NOMO-1 treated with DMSO at 0.1 percent for 48 hours (cell line): ENCODE measurements at regions not wholly inside any gene's neighbourhood (a gene's known extent, or its start where the extent isn't known, plus 50 kb on each side); places are given as distances from the start of the nearest gene placed in this dataset.

Experiments used
- DNase-seq: peaks from one replicate; lab custom pipeline; 2025; ENCODE audit not compliant: unreplicated experiment; lab: John Stamatoyannopoulos, UW

- DNase-seq = no peak
Measured at GRCh38 chr2:129881786-129882396, 97.6 kb upstream of the RAB6C start.

GRCh38 chr2:129882476-129882875, 97.0 kb upstream of the RAB6C start:
- no peak for DNase-seq

- DNase-seq = no peak
Measured at GRCh38 chr2:129883121-129883520, 96.3 kb upstream of the RAB6C start.

GRCh38 chr2:129884221-129884786, 95.2 kb upstream of the RAB6C start:
- DNase-seq = no peak

- DNase-seq = peak; percentile 16
Measured at GRCh38 chr2:129885735-129886134, 93.7 kb upstream of the RAB6C start.

GRCh38 chr2:129887688-129888266, 91.7 kb upstream of the RAB6C start:
- no peak for DNase-seq

GRCh38 chr2:129888461-129888860, 91.0 kb upstream of the RAB6C start:
- DNase-seq = no peak

GRCh38 chr2:129888896-129889295, 90.6 kb upstream of the RAB6C start:
- DNase-seq = no peak

- DNase-seq = no peak
Measured at GRCh38 chr2:129891341-129892320, 87.8 kb upstream of the RAB6C start.

GRCh38 chr2:129892360-129892759, 87.1 kb upstream of the RAB6C start:
- DNase-seq = no peak

- no peak for DNase-seq
Measured at GRCh38 chr2:129892773-129893172, 86.7 kb upstream of the RAB6C start.

GRCh38 chr2:129893244-129893643, 86.2 kb upstream of the RAB6C start:
- no peak for DNase-seq

GRCh38 chr2:129894616-129895015, 84.8 kb upstream of the RAB6C start:
- no peak for DNase-seq

GRCh38 chr2:129895061-129895460, 84.4 kb upstream of the RAB6C start:
- no peak for DNase-seq

GRCh38 chr2:129895526-129896082, 83.9 kb upstream of the RAB6C start:
- no peak for DNase-seq

- no peak for DNase-seq
Measured at GRCh38 chr2:129896226-129897100, 83.0 kb upstream of the RAB6C start.

- DNase-seq = no peak
Measured at GRCh38 chr2:129901754-129902415, 77.6 kb upstream of the RAB6C start.

GRCh38 chr2:129902731-129903585, 76.5 kb upstream of the RAB6C start:
- DNase-seq = no peak
